ENCODE measurements at regions not wholly inside any gene's neighbourhood (a gene's known extent, or its start where the extent isn't known, plus 50 kb on each side); places are given as distances from the start of the nearest gene placed in this dataset.

DNA sequence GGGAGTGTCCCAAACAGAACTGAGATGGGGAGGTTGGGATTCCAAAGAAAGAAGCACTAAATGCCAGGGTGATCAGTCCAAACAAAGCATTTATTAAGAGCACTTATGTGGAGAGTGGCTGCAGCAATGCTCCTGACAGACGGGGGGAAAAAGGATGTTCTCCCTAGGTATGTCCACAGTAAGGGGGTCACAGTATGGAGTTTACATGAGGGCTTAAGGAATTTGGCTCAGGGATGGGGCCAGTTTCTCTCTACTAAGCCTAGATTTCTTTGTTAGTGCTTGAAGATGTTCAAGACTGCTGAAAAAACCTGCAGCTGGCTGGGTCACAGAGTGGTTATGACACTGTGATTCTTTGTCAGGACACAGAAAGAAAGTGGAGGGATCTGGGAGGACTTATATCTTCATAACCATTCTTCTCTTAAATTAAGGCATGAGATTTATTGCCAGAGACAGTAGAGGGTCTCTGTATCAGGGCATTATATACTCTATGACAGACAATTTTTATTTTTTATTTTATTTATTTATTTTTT lies 1468.0 kb downstream of the C4orf33 start:
- no peak for TF ChIP-seq EZH2 (IDR thresholded peaks at IDR 0.05; ENCODE audit: borderline replicate concordance, insufficient read depth, low read depth, low read length, poor library complexity, severe bottlenecking)
- TF ChIP-seq, protein P1, sequence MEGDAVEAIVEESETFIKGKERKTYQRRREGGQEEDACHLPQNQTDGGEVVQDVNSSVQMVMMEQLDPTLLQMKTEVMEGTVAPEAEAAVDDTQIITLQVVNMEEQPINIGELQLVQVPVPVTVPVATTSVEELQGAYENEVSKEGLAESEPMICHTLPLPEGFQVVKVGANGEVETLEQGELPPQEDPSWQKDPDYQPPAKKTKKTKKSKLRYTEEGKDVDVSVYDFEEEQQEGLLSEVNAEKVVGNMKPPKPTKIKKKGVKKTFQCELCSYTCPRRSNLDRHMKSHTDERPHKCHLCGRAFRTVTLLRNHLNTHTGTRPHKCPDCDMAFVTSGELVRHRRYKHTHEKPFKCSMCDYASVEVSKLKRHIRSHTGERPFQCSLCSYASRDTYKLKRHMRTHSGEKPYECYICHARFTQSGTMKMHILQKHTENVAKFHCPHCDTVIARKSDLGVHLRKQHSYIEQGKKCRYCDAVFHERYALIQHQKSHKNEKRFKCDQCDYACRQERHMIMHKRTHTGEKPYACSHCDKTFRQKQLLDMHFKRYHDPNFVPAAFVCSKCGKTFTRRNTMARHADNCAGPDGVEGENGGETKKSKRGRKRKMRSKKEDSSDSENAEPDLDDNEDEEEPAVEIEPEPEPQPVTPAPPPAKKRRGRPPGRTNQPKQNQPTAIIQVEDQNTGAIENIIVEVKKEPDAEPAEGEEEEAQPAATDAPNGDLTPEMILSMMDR (IDR thresholded peaks at IDR 0.05) = no peak

Measured in B cell (primary cell).